Peyer's patch (tissue), 4 donors: ENCODE measurements at regions not wholly inside any gene's neighbourhood (a gene's known extent, or its start where the extent isn't known, plus 50 kb on each side); places are given as distances from the start of the nearest gene placed in this dataset.

Experiments used
- CTCF ChIP-seq, 6 experiments: fragments of 450-650 bp in 4 of 6; fragments of 200-600 bp in 2 of 6; sonication (generic) in 1 of 6; IDR thresholded peaks; one replicate each; pipeline ENCODE4 v1.5.1; 2017 to 2019; ENCODE audit warnings: antibody characterized with exemption in 6 of 6, mild to moderate bottlenecking in 3 of 6, moderate library complexity in 1 of 6
- POLR2A ChIP-seq, 2 donors: fragments of 450-650 bp; IDR thresholded peaks; one replicate each; pipeline ENCODE4 v1.5.1; 2017; ENCODE audit warnings: antibody characterized with exemption in 2 of 2, mild to moderate bottlenecking in 2 of 2, moderate library complexity in 2 of 2

- no peak for TF ChIP-seq CTCF (IDR thresholded peaks at IDR 0.05)
- TF ChIP-seq POLR2A (IDR thresholded peaks at IDR 0.05), result no peak
Measured at GRCh38 chr20:51871943-51872342, 69.6 kb upstream of the SALL4 start.
